SK-N-MC (cell line): ENCODE measurements at regions not wholly inside any gene's neighbourhood (a gene's known extent, or its start where the extent isn't known, plus 50 kb on each side); places are given as distances from the start of the nearest gene placed in this dataset.

ENCODE experiments used
- DNase-seq: peaks from one replicate; pipeline ENCODE4 v3.0.0-alpha.2; 2011; ENCODE audit warnings: low read depth, low spot score
- H3K27ac ChIP-seq: fragments of 200-600 bp; sonication (generic); 2 replicates; pipeline ENCODE4 v1.5.1; 2016; ENCODE audit warnings: mixed run types
- H3K36me3 ChIP-seq: fragments of 200-600 bp; sonication (generic); 2 replicates; pipeline ENCODE4 v1.6.1; 2017; ENCODE audit warnings: antibody characterized with exemption, low read length, mixed read lengths; ENCODE audit not compliant: insufficient read depth
- H3K4me3 ChIP-seq: fragments of 200-600 bp; sonication (generic); 2 replicates; pipeline ENCODE4 v1.5.1; 2016
- H3K9ac ChIP-seq: fragments of 200-600 bp; sonication (generic); 2 replicates; pipeline ENCODE4 v1.8.0; 2017; ENCODE audit warnings: mixed run types, mixed read lengths; ENCODE audit not compliant: insufficient read length
- H3K9me3 ChIP-seq: fragments of 200-600 bp; sonication (generic); 2 replicates; pipeline ENCODE4 v1.6.1; 2017; ENCODE audit warnings: low read depth, mild to moderate bottlenecking, antibody characterized with exemption, low read length, moderate library complexity, mixed read lengths
- EZH2 ChIP-seq: fragments of 200-600 bp; sonication (generic); IDR thresholded peaks from one replicate; pipeline ENCODE4 v1.6.1; 2017; ENCODE audit warnings: antibody characterized with exemption
- FOXP2 ChIP-seq: optimal IDR thresholded peaks from 2 replicates; pipeline ENCODE3; 2011; ENCODE audit warnings: mild to moderate bottlenecking, moderate library complexity; ENCODE audit not compliant: insufficient read depth; ENCODE audit errors: extremely low read length, control extremely low read depth
- POLR2AphosphoS5 ChIP-seq: IDR thresholded peaks from 2 replicates; pipeline ENCODE4 v1.6.1; 2012; ENCODE audit warnings: mild to moderate bottlenecking, low read depth, low read length, borderline replicate concordance

DNA sequence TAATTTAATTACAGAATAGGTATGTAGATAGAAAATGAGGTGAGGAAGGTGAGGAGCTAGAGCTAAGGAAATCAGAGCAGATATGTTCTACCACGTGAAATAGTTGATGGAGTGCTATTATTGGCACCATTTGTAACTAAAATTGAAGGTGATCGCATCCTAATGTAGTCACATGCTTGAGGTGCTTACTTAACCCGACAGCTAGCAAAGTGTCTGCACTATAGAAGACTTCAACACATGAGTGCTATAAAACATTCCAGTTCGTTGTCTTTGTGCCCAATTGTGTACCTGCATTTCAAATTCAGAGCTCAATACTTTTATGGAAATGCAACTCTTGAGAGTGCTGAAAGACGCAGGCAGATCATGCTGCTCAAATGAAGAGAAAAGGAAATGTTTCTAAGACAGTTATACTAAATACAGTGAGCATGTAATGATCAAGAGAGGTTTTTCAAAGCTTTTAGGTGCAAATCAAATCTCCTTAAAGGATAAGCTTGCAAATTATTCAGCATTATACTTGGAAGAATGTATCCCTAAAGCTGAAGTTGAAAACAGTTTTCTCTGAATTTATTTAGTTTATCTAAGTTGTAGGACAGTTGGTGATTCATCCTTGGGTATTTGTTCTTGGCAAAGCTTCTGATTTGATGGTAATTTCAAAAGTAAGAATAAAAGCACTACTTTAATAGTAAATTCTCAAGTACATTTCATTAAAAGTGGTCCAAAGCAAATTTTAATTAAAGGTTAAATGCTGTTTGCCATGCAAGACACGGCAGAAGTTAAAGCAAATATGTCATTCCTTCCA is 223.9 kb upstream of the EPHA5 start:
- Histone ChIP-seq H3K27ac (no peak overlapping the region), H3K4me3 (peak overlapping the region; percentile 9; the same call in 1 of the 2 replicates), H3K9ac (no peak overlapping the region), H3K9me3 (no peaks in the 10 kb centered on the region), H3K36me3 (no peaks in the 10 kb centered on the region)
- DNase-seq: no peak
- TF ChIP-seq POLR2AphosphoS5 (no peak), FOXP2 (no peak), EZH2 (no peak)

DNA sequence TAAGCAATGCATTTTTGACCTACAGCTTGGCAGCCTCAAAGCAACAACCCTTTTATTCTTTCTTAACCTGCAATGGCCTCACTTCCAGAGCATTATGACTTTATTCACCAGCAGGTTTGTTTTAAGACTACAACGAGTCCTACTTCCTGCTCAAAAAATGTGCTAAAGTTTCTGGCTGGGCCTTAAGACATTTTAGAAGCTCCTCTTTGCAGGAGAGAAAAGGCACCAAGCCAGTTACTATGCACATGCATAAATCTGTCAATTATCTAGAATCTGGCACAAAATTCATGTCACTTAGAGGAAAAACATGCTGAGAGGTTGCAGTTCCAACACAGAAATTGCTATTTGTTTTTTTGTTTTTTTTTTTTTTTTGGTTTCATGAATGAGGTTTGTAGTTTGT is 223.0 kb upstream of the EPHA5 start:
- no peak for DNase-seq
- Histone ChIP-seq H3K4me3 (no peak overlapping the region), H3K9me3 (no peaks in the 10 kb centered on the region), H3K9ac (peak overlapping the region; percentile 11), H3K27ac (peak overlapping the region; percentile 16; the same call in 1 of the 2 replicates), H3K36me3 (no peaks in the 10 kb centered on the region)
- TF ChIP-seq POLR2AphosphoS5 (no peak), EZH2 (no peak), FOXP2 (no peak)

DNA sequence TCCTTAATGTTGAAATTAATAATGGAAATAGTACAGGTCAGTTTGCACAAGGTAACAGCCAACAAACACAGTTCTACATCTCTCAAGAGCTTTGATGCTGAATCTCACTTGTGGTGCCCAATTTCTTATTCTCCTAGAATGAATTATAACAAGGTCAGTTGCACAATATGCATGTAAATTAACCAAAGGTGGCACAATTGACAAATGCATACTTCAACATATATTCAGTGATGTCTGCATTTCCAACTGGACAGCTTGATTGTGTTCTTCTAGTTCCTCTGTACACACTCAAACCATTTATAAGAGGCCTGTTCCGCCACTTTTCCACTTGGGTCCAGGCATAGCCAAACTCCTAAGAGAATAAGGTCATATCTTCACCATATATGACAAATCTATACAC is 210.3 kb upstream of the EPHA5 start:
- DNase-seq: no peak
- Histone ChIP-seq H3K9ac (no peak overlapping the region), H3K27ac (no peak overlapping the region), H3K9me3 (no peaks in the 10 kb centered on the region), H3K4me3 (no peak overlapping the region), H3K36me3 (no peaks in the 10 kb centered on the region)
- TF ChIP-seq FOXP2: no peak
- TF ChIP-seq POLR2AphosphoS5: no peak
- no peak for TF ChIP-seq EZH2

DNA sequence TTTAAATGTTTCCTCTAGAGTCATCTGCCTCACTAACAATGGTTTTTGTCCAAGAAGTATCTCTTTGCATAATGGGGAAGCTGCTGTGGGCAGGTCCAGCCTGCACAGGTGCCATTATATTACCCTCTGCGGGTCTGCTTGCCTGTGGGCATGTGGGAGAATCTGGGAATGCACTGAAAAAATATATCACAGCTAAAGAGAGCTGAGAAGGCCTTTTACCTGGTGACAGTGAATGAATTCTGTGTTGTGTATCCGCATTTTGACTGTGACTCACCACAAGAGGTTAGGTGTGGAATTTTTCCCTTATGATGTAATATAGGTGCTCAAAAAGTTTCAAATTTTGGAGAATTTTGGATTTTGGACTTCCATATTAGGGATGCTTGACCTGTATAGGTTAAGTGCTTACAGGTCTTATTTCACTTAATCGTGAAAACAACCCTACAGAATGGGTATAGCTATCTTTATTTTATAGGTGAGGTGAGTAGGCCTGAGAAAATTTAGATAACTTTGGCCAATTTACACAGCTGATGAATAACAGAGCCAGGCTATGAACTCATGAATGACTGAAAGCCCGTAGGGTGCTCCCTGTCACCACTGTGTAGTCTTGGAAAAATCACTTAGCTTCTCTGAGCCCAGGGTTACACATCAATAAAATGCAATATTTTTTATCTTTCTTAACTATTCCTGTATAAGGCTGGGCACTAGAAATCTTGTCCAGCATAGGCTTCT is 198.0 kb upstream of the EPHA5 start:
- no peaks in the 10 kb centered on the region for H3K36me3 ChIP-seq
- no peak overlapping the region for H3K4me3 ChIP-seq
- no peak for DNase-seq
- TF ChIP-seq EZH2: no peak
- no peak for TF ChIP-seq FOXP2
- TF ChIP-seq POLR2AphosphoS5: no peak
- H3K27ac ChIP-seq: no peak overlapping the region
- H3K9ac ChIP-seq: no peak overlapping the region
- H3K9me3 ChIP-seq: no peaks in the 10 kb centered on the region

DNA sequence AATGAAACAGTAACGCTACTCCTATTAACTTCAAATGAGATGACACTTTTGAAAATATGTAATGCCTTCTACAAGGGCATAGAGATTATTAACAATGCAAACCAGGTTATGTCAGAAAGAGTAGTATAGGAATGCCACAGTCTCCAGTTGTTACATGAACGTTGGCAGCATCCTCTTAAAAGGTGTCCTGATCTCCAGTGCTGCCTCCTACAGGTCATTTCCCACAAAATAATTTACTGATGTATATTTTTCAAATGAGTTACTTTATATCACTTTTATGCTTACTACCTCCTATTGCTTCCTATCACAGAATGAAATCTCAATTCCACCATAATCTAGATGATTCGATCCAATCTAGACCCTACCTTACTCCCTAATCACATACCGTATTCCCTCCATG is 195.2 kb upstream of the EPHA5 start:
- no peak for DNase-seq
- H3K9ac ChIP-seq: no peak overlapping the region

DNA sequence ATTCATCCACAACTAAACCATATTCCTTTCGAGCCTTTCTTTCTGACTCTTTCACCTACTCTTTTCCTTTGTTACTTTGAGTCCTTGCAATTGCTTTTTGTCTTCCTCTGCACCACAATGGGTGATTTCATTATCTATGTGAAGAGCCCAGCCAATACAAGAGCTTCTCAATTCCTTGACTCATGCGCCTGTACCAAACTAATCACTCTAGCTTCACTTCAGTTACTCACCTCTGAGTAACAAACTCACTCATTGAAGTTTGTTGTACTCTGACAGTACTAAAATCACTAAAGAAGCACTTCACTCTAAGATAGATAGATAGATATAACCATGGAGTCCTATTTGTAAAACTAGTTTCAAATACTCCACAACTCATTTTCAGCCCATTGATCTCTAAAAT is 191.7 kb upstream of the EPHA5 start:
- TF ChIP-seq FOXP2 (no peak), POLR2AphosphoS5 (no peak), EZH2 (no peak)
- Histone ChIP-seq H3K4me3 (no peak overlapping the region), H3K9me3 (no peaks in the 10 kb centered on the region), H3K9ac (no peak overlapping the region), H3K36me3 (no peaks in the 10 kb centered on the region), H3K27ac (no peak overlapping the region)
- DNase-seq: no peak

More for the DNA sequence above, 195.2 kb upstream of the EPHA5 start:
- H3K27ac ChIP-seq: no peak overlapping the region
- no peaks in the 10 kb centered on the region for H3K36me3 ChIP-seq
- H3K4me3 ChIP-seq: no peak overlapping the region
- no peak for TF ChIP-seq FOXP2
- TF ChIP-seq EZH2: no peak
- TF ChIP-seq POLR2AphosphoS5: no peak
- no peaks in the 10 kb centered on the region for H3K9me3 ChIP-seq

DNA sequence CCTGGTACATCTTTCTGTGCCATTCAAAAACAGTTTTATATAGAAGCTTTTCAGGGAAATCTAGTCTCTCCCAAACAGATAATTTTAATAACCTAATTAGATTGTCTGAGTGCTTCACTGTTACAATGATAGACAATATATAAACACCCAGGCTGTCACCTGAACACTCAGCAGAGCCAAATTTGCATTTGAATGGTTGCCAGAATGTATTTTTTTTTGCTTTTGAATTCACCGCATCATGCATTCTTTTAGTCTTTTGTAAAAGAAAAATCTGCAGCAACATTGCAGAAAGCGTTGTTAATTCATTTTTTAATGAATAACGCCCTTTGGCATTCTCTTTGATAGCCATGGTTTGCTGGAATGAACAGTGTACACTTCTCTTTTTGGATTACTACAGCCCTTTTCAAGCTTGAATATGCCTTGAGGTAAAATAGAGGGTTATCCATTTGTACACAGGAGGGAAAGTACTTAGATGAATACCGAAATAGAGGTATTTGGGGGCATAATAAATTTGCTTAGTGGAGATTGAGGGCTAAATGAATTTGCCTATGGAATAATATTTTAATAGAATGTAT is 175.0 kb upstream of the EPHA5 start:
- no peak for TF ChIP-seq EZH2
- Histone ChIP-seq H3K9ac (no peak overlapping the region), H3K9me3 (no peaks in the 10 kb centered on the region), H3K27ac (no peak overlapping the region), H3K4me3 (no peak overlapping the region), H3K36me3 (no peaks in the 10 kb centered on the region)
- DNase-seq: no peak

DNA sequence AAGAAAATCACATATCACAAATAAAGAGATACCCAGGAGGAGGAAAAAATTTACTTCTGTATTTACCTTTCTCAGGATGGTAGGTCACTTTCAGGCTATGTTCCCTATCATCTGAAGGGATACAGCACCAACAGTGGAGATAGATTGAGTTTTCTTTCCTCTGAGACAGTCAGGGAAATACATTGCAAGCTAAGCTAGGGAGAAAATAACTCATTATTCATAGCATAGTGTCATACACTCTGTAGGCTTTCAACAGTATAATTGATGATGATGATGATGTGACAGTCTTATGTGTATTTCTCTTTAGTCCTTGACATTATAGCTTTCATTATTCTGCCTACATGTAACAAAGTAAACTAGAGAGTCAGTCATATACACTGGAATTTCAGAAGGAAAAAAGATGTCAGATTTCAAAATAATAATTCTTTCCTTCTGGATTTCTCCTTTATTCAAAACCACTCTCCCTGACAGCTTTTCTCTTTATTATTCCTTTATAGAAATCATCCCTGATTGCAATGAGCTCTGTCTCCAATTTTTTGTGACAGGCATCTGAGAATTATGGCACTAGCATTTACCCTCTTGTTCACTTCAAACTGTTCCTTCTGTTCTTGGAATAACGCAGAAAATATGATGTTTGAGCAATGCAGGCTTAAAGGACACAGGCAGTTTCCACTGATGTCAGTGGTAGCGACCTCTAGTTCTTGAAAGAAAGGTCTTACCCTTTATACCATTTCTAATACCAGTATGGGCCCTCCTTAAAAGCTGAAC is 169.1 kb upstream of the EPHA5 start:
- Histone ChIP-seq H3K4me3 (no peak overlapping the region), H3K9ac (no peak overlapping the region), H3K36me3 (no peaks in the 10 kb centered on the region), H3K27ac (no peak overlapping the region), H3K9me3 (no peaks in the 10 kb centered on the region)
- TF ChIP-seq FOXP2 (no peak), POLR2AphosphoS5 (no peak), EZH2 (no peak)
- DNase-seq: no peak
